Hematopoietic multipotent progenitor cell treated with erythropoietin and hydrocortisone succinate and interleukin-3 and kit ligand, for 15 days (in vitro differentiated cells): ENCODE measurements at regions not wholly inside any gene's neighbourhood (a gene's known extent, or its start where the extent isn't known, plus 50 kb on each side); places are given as distances from the start of the nearest gene placed in this dataset.

Experiments
- DNase-seq: peaks from one replicate; pipeline ENCODE4 v3.0.0-alpha.2; 2015; ENCODE audit warnings: low spot score

DNA sequence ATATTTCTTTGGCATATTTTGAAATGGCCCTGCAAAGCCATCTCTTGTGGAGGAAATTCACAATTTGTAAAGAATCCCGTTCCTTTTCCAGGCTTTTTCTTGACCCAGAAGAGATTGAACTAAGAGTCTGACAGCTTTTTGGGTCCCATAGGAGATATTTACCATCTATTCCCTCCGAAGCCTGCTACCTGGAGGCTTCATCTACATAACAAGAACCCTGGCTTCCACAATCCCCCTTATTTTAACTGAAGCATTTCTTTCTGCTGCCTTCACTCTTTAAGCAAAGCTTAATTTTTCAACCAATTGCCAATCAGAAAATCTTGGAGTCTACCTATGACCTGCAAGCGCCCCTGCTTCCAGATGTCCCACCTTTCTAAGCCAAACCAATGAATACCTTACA is 248.1 kb upstream of the GADL1 start:
- no peak for DNase-seq

DNA sequence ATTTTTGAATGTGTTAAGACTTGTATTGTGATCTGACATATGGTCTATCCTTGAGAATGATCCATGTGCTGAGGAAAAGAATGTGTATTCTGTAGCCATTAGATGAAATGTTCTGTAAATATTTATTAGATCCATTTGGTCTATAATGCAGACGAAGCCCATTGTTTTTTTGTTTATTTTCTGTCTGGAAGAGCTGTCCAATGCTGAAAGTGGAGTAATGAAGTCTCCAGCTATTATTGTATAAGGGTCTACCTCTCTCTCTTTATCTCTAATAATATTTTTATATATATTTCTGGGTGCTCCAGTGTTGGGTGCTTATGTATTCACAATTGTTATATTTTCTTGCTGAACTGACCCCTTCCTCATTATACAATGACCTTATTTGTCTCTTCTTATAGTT is 250.6 kb upstream of the GADL1 start:
- DNase-seq, result no peak

DNA sequence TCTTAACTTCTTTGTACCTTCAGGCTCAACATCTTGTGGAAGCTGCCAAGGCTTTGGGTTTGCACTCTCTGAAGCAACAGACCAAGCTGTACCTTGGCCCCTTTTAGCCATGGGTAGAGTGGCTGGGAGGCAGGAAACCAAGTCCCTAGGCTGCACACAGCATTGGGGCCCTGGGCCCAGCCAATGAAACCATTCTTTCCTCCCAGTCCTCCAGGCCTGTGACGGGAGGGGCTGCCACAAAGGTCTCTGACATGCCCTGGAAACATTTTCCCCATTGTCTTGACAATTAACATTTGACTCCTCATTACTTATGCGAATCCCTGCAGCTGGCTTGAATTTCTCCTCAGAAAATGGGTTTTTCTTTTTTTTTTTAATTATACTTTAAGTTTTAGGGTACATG is 253.1 kb upstream of the GADL1 start:
- no peak for DNase-seq

DNA sequence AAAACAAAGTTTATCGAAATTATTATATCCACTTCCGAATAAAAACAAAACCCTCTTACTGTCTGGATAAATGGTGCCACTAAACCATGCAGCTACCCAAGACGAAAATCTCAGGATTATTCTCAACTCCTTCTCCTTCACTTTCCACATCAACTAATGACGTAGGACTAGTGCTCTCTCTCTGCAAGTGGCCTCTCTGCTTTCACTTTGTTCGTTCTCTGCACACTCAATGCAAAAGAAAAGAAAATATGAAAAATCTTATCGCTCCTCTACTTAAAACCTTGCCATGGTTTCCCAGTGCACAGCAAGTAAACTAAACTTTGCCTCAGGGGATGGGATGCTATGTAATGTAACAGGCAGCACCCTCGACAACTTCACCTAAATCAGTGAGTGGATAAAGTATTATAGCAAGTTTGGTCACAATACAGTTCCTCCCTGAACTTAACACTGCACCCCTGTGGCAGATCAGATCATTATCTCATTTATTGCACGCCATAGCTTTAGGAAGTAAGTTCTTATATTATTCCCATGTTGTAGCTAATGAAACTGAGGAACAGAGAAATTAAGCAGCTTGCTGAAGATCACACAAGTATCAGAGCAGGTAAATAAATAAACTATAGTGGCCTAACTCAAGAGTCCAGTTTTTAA is 262.7 kb upstream of the GADL1 start:
- no peak for DNase-seq

DNA sequence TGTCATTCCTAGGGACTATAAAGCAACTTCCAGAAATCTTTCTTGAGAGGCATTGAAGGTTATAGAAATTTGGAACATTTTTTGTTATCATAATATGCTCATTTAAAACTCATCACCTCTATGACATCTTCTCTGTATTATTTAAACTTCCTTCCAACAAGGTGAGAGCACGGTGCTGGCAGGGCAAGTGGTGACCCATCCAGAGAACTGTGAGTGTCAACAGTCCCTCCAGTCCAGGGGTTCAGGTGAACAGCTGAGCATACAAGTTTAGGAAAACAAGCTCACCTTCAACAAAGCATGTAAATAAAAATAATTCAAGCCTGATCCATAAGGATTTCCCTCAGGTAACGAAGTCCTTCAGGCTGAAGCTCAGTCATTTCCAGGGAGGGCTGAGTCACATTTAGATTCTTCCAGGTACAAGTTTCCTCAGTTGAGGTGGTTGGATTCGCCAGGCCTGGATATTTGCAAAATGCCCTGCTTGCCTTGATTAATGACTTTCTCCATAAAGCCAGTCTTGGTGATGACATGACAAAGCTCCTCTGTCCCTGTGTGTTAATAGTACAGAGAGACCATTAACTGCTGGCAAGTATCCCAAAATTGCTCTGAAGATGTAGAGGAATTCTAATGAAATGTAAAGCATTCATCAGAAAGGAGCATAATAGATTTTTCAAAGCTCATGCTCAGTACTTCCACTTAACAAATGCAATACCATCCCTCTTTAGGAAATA is 263.6 kb upstream of the GADL1 start:
- no peak for DNase-seq

DNA sequence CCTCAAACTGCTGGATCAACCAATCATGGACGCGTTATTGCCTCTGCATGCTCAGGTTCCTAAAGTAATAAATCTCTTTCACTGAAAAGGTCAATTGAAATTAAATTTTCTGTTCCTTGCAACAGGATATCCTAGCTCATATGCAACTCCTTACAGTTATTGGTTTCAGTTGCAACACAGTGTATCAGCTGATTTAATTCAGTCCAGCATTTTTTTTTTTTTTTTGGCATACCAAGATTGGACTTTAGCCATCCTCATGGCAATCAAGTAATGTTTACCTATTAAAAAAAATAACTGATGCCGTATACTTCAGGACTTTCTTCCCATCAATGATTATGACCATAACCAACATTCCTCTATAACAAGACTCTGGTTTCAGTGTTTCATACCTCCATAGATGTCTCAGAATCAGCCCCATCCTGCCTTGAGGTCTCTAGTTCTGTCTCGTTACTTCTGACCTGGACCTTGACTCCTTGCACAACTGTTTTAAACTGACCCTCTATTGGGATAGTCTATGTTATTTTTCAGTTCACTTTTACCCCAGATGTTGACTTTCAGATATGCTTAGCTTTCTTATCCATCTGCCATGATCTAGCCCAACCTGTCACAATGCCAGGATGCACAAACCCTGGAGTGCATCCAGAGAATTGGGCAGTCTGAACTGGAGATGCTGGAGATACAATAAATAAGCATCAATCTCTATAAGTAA is 265.0 kb upstream of the GADL1 start:
- DNase-seq, result no peak

DNA sequence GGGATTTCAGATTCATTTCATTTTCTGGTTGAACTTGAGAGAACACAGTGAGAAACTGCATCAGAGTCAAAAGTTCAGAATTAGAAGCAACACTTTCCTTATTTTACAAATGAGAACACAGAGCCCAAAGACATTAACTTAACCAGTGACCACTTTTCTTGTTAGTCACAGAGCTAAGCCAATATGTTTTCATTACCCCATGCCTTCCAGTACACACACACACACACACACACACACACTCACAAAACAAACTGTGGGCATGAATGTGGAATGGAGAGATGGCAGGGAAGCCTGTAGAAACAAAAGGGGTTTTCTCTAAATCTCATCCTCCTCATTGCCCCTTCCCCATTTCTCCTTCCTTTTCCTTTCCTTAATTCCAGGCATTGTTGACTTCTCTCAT is 267.4 kb upstream of the GADL1 start:
- no peak for DNase-seq

DNA sequence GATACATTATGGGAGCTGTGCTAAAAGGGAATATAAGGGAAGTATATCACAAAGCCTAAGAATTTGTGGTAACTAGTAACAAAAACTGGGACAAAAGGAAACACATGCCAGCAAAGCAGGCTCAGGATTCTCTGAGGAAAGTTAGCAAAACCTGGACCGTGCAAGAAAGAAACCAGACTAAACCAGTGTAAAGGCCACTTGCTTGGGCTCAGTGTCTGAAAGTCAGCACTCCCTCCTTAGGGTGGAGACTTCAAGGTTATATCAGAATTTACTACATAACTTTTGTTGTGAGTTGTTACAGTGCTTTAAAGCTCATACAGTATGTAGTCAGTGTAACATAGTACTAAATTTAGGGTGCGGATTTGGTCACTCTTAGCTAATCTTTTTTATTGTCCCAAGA is 269.9 kb upstream of the GADL1 start:
- no peak for DNase-seq

DNA sequence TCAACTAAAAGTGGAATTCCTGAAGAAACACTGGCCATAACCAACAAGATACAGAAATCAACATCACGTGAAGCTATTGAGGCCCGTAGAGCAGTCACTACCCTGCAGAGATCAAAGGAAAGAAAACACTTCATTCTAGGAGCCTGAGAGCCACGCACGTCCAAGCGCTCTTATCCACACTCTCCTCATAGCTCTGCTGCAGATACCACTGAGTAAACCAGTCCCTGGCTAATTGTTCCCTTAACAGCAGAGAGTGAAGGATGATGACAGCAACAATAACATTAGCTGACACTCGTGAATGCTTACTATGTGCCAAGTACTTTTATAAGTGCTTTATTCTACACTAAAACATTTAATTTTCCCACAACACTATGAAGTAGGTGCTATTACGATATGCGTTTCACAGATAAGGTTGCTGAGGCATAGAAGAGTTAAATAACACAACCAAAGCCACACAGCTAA is 271.0 kb upstream of the GADL1 start:
- DNase-seq, result no peak

DNA sequence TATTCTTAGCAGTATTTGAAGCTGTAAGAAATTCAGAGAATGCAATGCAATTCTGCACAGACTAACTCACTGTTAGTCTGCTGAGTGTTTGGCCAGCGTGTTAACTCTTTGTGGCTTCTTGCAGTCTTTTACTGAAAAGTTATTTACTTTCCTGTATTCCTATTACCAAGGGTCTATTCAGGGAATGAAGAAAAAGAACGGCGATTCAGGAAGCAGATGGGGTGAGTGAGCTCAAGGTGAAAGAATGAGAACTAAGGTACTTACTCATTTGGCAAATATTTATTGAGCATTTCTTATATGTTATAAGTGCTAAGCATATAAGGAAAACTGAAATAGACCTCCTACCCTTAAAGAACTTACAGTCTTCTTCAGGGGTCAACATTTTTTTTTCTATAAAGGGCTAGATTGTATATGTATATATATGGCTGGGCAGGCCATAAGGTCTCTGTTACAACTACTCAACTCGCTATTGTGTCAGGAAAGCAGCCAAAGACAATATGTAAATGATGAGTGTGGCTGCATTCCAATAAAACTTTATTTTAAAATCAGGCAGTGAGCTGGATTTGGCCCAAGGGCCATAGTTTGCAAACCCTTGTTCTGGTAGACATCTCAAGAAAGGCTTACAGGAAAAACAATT is 271.9 kb upstream of the GADL1 start:
- DNase-seq, result no peak

DNA sequence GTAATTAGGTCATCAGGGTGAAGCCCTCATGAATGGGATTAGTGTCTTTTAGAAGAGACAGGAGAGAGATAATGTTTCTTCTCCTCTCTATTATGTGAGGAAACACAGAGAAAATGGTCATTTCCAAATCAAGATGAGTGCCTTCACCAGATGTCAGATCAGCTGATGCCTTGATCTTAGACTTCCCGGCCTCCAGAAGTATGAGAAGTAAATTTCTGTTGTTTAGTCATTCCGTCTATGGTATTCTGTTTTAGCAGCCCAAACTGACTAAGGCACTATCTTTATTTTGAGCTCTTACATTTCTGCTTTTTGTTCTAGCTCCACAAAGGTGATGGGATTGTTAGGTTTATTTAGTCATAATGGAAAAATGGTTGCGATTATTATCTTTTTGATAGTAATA is 273.2 kb upstream of the GADL1 start:
- no peak for DNase-seq

DNA sequence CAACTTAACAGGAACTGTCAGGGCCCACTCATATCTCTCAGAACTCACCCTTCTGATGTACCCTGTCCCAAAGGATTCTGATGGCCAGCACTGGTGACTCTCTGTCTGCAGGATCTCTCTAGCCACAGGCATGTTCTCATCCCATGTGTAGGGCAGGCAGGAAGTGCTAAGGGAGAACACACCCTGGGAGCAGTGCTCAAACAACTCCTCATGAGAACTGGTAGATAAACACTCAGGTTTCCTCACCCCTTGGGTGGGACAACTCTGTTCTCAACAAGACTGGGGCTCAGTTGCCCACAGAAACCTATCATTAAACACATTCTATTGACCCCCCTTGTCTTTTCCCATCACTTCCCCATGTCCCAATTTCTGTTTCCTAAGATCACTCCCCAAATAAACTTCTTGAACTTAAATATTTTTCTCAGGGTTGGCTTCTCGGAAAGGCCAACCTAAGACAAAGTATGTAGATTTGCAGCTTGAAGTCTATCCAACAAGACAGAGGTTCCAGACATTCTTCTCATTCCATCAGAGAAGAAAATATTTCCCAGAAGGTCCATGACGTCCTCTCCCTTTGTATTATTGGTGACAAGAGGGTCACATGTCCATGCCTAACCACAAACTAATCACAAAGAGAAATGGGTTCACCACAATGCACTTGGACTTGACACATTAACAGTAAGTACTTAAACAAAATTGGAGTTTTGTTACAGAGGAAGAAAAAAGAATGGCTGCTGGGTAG is 276.6 kb upstream of the GADL1 start:
- DNase-seq, result no peak

DNA sequence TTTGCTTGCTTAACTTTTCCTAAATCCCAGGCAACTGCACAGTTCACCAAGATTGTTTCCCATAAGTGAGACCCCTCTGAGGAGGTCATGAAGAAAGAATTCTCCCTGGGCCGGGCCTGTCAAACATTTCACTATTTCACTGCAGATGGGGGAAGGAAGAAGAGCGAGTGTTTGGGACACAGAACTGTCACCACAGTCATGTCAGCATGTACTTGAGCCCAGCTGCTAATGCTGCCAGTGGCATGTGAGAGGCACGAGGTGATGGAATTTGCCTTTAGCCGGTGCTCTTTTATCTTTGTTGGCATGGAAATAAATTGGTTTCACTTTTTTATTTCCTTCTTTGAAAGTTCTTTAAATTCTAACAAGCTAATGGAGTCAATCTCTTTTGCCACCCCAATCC is 277.9 kb upstream of the GADL1 start:
- no peak for DNase-seq

DNA sequence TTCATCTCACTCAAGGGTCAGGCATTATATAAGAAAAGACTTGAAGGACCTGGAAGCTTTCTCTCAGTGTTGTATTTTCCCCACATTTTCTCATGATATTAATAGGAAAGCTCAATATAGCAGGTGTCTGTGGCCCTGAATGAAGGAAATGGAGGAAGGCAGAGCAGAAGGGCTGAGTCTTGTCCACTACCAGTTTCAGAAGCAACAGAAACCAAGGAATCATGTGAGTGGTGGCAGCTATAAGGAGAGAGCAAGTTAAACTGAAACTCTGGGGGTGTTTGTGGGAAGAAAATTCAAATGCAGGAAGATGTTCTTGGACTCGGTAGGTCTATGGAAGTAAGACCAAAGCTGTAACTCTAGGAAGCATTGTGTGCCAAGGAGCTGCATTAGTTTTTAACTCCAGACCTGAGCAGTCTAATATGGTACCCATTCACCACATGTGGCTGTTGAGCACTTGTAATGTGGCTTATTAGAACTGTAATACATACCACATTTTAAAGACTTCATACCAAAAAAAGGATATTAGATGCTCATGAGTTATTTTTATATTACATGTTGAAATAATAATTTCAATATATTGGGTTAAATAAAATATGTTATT is 278.8 kb upstream of the GADL1 start:
- DNase-seq, result no peak

DNA sequence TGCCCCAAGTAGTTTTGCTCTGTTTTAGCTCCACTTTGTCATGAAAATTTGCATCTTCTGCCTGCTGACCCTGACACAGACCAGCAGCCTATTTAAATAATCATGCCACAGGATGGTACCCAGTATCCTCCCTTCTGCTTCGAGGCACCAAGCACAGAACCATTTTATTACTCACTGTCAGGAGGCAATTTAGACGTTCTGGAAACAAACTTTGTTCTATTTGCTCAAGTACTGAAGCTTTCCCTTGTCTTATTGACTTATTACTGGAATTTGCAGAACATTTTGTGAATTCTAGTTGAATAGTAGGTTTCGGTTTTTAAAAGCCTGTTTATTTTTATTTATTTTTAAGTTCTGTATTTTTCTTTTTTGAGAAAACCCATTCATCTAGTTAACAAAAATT is 279.6 kb upstream of the GADL1 start:
- no peak for DNase-seq

DNA sequence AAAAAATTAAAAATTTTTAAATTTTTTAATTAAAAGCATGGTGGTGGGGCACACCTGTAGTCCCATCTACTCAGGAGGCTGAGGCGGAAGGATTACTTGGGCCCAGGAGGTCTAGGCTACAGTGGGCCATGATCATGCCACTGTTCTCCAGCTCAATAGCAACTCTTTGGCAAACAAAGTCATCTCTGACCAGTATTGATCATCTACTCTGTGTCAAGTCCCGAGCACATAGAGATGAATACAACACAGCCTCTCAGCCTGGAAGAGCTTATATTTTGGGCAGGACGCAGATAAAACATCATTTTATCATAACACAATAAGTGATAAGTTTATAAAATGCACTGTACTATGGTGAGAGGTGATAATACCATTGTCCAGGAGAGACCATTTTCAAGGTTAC is 281.6 kb upstream of the GADL1 start:
- DNase-seq, result no peak

DNA sequence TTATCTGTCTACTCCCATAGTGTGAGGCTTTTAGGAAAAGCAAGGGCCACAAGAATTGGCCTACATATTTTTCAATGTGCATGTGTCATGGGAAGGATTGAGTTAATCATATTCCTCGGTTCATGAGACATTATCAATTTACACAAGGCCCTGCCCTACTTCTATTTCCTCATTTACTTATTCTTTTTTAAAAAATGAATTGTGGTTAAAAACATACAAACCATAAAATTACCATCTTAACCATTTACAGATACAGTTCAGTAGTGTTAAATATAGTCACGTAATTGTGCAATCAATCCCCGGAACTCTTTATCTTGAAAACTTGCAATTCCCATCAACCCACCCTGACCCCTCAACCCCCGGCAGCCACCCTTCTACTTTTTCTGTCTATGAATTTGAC is 284.0 kb upstream of the GADL1 start:
- DNase-seq, result no peak

DNA sequence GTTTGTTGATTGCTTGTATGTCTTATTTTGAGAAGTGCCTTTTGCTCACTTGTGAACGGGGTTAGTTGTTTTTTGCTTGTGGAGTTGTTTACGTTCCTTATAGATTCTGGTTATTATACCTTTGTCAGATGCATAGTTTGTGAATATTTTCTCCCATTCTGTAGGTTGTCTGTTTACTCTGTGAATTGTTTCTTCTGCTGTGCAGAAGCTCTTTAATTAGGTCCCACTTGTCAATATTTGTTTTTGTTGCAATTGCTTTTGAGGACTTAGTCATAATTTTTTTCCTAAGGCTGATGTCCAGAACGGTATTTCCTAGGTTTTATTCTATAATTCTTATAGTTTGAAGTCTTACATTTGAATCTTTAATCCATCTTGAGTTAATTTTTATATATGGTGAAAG is 285.3 kb upstream of the GADL1 start:
- no peak for DNase-seq

DNA sequence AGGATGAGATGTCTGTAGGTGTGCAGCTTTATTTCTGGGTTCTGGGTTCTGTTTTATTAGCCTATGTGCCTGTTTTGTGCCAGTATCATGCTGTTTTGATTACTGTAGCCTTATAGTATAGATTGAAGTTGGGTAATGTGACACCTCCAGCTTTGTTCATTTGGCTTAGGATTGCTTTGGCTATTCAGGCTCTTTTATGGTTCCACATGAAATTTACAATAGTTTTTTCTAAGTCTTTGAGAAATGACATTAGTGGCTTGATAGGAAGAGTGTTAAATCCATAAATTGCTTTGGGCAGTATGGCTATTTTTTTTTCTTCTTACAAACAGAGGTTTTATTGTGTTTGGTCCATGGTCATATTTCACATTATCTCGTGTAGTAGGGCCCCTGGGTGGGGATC is 285.8 kb upstream of the GADL1 start:
- DNase-seq, result no peak

DNA sequence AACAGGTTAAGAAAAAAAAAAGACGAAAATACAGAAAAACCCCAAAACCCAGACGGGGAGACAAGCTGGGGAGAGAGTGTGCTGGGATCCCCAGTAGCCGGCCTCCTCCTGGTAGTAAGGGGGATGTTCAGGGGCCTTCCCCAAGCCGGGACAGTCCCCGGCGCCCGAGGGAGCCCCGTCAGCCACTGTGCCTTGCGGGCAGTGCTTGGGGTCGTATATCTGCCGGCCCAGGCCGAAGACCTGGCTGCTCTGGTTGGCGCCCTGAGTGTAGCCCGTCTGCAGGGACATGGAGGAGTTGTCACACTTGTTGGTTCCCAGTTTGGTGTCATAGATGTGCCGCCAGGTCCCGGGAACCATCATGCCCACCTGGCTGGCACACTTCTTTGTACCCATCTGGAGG is 287.2 kb upstream of the GADL1 start:
- no peak for DNase-seq

DNA sequence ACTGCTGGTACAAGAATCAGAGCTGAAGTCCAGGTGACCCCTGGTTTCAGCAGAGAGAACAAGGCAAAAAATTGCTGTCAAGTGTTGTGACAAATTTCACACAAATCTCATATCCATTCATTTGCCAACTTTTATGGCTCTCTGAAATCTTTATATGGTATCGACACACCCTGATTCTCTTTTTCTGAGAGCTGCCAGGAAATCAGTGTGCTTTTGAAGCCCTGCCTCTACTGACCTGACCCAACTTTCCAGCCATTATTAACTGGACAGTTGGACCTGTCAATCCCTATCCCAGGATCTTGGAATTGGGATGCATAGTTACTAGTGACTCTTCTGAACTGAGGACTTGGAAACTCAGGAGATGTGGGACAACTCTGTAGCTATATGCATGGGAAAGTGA is 288.2 kb upstream of the GADL1 start:
- no peak for DNase-seq
